ENCODE measurements at regions not wholly inside any gene's neighbourhood (a gene's known extent, or its start where the extent isn't known, plus 50 kb on each side); places are given as distances from the start of the nearest gene placed in this dataset.

- Mint-ChIP-seq H3K36me3 (ENCODE audit: low read depth) (no peaks in the 10 kb centered on the region), H3K27ac (no peak overlapping the region), H3K9me3 (peaks cover 2% of the 10 kb centered on the region), H3K4me1 (peaks cover 10% of the 10 kb centered on the region), H3K27me3 (ENCODE audit: low read depth) (no peaks in the 10 kb centered on the region), H3K4me3 (no peak overlapping the region)
- TF ChIP-seq CTCF (IDR thresholded peaks at IDR 0.05; ENCODE audit: unreplicated experiment in 3 of 3): no peak
Measured at GRCh38 chr10:90458571-90458970, 399.3 kb downstream of the HTR7 start.

DNA sequence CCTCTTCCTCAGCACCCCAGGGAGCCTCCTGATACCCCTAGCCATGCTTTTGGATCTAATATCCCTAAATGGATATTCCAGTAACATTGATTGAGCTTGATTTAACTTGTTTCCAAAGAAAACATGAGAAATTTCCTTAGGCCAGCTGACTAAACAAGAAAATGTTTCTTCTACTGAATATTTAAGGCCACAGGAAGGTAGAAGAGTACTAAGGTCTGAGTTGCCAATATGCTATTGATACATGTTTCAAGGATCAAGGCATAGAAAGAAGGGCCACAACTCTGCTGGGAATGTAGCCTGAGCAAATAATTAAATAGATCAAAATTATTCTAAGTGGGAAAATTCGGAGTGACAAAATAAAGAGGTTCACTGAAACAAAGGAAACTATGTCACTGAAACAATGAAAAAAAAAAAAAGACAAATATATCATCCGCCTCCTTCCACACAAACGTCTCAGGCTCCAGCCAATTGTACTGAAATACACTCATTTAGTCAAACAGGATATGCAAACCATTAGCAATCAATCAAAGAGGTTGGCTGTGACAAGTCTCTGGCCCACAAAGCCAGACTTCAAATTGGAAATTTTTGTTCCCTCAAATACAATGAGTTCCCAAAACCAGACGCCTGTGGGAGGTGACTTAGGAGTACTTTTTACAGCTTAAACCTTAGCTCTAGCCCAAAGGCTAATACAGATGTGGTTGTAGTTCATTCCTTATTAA is 396.2 kb downstream of the HTR7 start:
- H3K27me3 Mint-ChIP-seq (ENCODE audit: low read depth): no peaks in the 10 kb centered on the region
- no peaks in the 10 kb centered on the region for H3K9me3 Mint-ChIP-seq
- H3K4me3 Mint-ChIP-seq: no peak overlapping the region
- peak overlapping the region; percentile 1 to 12 (median 10) for H3K27ac Mint-ChIP-seq
- H3K4me1 Mint-ChIP-seq: peaks cover 10% of the 10 kb centered on the region
- no peak for TF ChIP-seq CTCF (IDR thresholded peaks at IDR 0.05; ENCODE audit: unreplicated experiment in 3 of 3)
- no peaks in the 10 kb centered on the region for H3K36me3 Mint-ChIP-seq (ENCODE audit: low read depth)

DNA sequence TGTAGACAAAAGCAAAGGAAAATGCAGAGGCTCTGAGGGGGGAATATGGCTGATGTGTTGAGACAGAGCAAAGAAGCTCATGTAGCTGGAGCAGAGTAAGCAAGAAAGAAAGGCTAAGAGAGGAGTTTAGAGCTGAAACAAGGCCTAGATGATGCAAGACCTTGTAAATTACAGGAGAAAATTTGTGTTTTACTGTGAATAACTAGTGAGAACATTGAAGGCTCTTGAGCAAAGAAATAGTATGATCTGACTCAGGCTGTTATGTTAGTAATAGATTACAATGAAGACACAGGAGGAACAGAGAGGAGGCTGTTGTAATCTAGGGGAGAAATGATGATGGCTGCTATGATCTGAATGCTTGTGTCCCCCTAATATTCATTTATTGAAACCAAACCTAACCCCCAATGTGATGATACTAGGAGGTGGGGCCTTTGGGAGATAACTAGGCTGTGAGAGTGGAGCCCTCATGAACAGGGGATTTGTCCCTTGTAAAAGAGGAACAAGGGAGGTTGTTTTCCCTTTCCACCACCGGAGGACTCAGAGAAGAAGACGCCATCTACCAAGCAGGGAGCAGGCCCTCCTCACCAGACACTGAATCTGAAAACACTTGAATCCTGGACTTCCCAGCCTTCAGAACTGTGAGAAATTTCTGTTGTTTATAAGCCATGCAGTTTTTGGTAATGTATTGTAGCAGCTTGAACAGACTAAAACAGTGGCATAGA is 394.9 kb downstream of the HTR7 start:
- Mint-ChIP-seq H3K4me3 (no peak overlapping the region), H3K27ac (no peak overlapping the region), H3K4me1 (peaks cover 10% of the 10 kb centered on the region), H3K27me3 (ENCODE audit: low read depth) (no peaks in the 10 kb centered on the region), H3K36me3 (ENCODE audit: low read depth) (no peaks in the 10 kb centered on the region), H3K9me3 (no peaks in the 10 kb centered on the region)
- TF ChIP-seq CTCF (IDR thresholded peaks at IDR 0.05; ENCODE audit: unreplicated experiment in 3 of 3): no peak

- Mint-ChIP-seq H3K4me1 (peaks cover 10% of the 10 kb centered on the region), H3K4me3 (no peak overlapping the region), H3K27me3 (ENCODE audit: low read depth) (no peaks in the 10 kb centered on the region), H3K27ac (no peak overlapping the region), H3K36me3 (ENCODE audit: low read depth) (no peaks in the 10 kb centered on the region), H3K9me3 (no peaks in the 10 kb centered on the region)
- TF ChIP-seq CTCF (IDR thresholded peaks at IDR 0.05; ENCODE audit: unreplicated experiment in 3 of 3): no peak
Measured at GRCh38 chr10:90464329-90464728, 393.5 kb downstream of the HTR7 start.

DNA sequence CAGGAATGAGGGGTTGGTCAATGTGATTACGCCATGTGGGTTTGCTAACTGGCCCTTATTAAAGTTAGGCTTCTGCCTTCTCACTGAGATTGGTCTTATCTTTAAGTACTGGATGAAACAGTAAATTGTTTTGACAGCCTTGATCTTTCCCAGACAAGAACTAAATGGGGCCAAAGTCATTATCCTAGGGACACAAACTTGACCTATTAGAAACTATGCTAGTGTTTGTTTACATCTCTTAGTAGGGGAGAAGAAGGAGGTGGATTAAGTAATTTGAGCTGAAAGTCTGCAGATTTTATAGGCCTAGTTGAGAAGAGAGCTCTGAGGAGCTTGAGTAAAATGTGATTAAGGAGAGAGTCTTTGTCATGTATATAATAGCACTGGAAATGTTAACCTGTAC is 386.9 kb downstream of the HTR7 start:
- Mint-ChIP-seq H3K27ac (no peak overlapping the region), H3K4me1 (no peaks in the 10 kb centered on the region), H3K36me3 (ENCODE audit: low read depth) (no peaks in the 10 kb centered on the region), H3K27me3 (ENCODE audit: low read depth) (no peaks in the 10 kb centered on the region), H3K9me3 (peaks cover 2% of the 10 kb centered on the region), H3K4me3 (no peak overlapping the region)
- no peak for TF ChIP-seq CTCF (IDR thresholded peaks at IDR 0.05; ENCODE audit: unreplicated experiment in 3 of 3)

- Mint-ChIP-seq H3K36me3 (ENCODE audit: low read depth) (no peaks in the 10 kb centered on the region), H3K9me3 (no peaks in the 10 kb centered on the region), H3K27ac (no peak overlapping the region), H3K27me3 (ENCODE audit: low read depth) (peaks cover 4% of the 10 kb centered on the region), H3K4me1 (no peaks in the 10 kb centered on the region), H3K4me3 (no peak overlapping the region)
- TF ChIP-seq CTCF (IDR thresholded peaks at IDR 0.05; ENCODE audit: unreplicated experiment in 3 of 3): no peak
Measured at GRCh38 chr10:90480466-90480865, 377.4 kb downstream of the HTR7 start.
